ENCODE measurements at regions not wholly inside any gene's neighbourhood (a gene's known extent, or its start where the extent isn't known, plus 50 kb on each side); places are given as distances from the start of the nearest gene placed in this dataset.
"Not testable (repeated sequence)": the region's sequence is repeated elsewhere in the genome, so short reads cannot be mapped to it uniquely, and the experiment has no call there.

GRCh38 chr1:98119796-98120195 is 199.0 kb upstream of the DPYD start:
- Histone ChIP-seq H3K9ac (ENCODE audit: low read length in 3 of 3) (no peak overlapping the region), H3K27ac (ENCODE audit: low read depth in 2 of 2, low read length in 2 of 2) (no peak overlapping the region), H3K27me3 (ENCODE audit: control insufficient read depth, insufficient read depth, low read length) (no peaks in the 10 kb centered on the region), H3K4me1 (ENCODE audit: control insufficient read depth in 2 of 3, insufficient read depth in 2 of 3, low read depth in 1 of 3, low read length in 3 of 3) (no peaks in the 10 kb centered on the region), H3K4me3 (ENCODE audit: low read length in 3 of 3) (no peak overlapping the region), H3K36me3 (ENCODE audit: control insufficient read depth in 2 of 3, insufficient read depth in 3 of 3, low read length in 3 of 3) (no peaks in the 10 kb centered on the region), H3K9me3 (ENCODE audit: control insufficient read depth in 2 of 3, insufficient read depth in 1 of 3, low read length in 3 of 3) (no peaks in the 10 kb centered on the region)
- FAIRE-seq (no peak), DNase-seq (peak in 3 of 5 donors; percentile 20 to 56 (median 44))
- intact Hi-C loops (cut with DNase I), result no loop called here
- TF ChIP-seq CTCF (IDR thresholded peaks at IDR 0.05; ENCODE audit: borderline replicate concordance, extremely low read depth, insufficient read depth), result no peak

- TF ChIP-seq CTCF (IDR thresholded peaks at IDR 0.05; ENCODE audit: borderline replicate concordance, extremely low read depth, insufficient read depth), result no peak
- Histone ChIP-seq H3K4me1 (ENCODE audit: control insufficient read depth in 2 of 3, insufficient read depth in 2 of 3, low read depth in 1 of 3, low read length in 3 of 3) (no peaks in the 10 kb centered on the region), H3K36me3 (ENCODE audit: control insufficient read depth in 2 of 3, insufficient read depth in 3 of 3, low read length in 3 of 3) (no peaks in the 10 kb centered on the region), H3K4me3 (ENCODE audit: low read length in 3 of 3) (no peak overlapping the region), H3K27me3 (ENCODE audit: control insufficient read depth, insufficient read depth, low read length) (no peaks in the 10 kb centered on the region), H3K9ac (ENCODE audit: low read length in 3 of 3) (no peak overlapping the region), H3K27ac (ENCODE audit: low read depth in 2 of 2, low read length in 2 of 2) (no peak overlapping the region), H3K9me3 (ENCODE audit: control insufficient read depth in 2 of 3, insufficient read depth in 1 of 3, low read length in 3 of 3) (no peaks in the 10 kb centered on the region)
- DNase-seq (no peak), FAIRE-seq (no peak)
- intact Hi-C loops (cut with DNase I), result no loop called here
These were observed 193.0 kb upstream of the DPYD start for GRCh38 chr1:98113811-98114210.

- no peak overlapping the region for H3K27ac ChIP-seq (ENCODE audit: low read depth in 2 of 2, low read length in 2 of 2)
- no peak overlapping the region for H3K4me3 ChIP-seq (ENCODE audit: low read length in 3 of 3)
- no peak overlapping the region for H3K9ac ChIP-seq (ENCODE audit: low read length in 3 of 3)
- intact Hi-C loops (cut with DNase I), result no loop called here
- DNase-seq (no peak), FAIRE-seq (no peak)
- no peak for TF ChIP-seq CTCF (IDR thresholded peaks at IDR 0.05; ENCODE audit: borderline replicate concordance, extremely low read depth, insufficient read depth)
- H3K27me3 ChIP-seq (ENCODE audit: control insufficient read depth, insufficient read depth, low read length), result no peaks in the 10 kb centered on the region
- no peaks in the 10 kb centered on the region for H3K4me1 ChIP-seq (ENCODE audit: control insufficient read depth in 2 of 3, insufficient read depth in 2 of 3, low read depth in 1 of 3, low read length in 3 of 3)
- peaks cover 0 to 8% (median 2%) of the 10 kb centered on the region in 3 donors for H3K9me3 ChIP-seq (ENCODE audit: control insufficient read depth in 2 of 3, insufficient read depth in 1 of 3, low read length in 3 of 3)
- H3K36me3 ChIP-seq (ENCODE audit: control insufficient read depth in 2 of 3, insufficient read depth in 3 of 3, low read length in 3 of 3), result no peaks in the 10 kb centered on the region
These were observed 191.8 kb upstream of the DPYD start for GRCh38 chr1:98112626-98113025.

GRCh38 chr1:98110674-98111073 is 189.8 kb upstream of the DPYD start:
- FAIRE-seq, result no peak
- no peak overlapping the region for H3K4me3 ChIP-seq (ENCODE audit: low read length in 3 of 3)

GRCh38 chr1:98108378-98108777 is 187.5 kb upstream of the DPYD start:
- H3K27ac ChIP-seq (ENCODE audit: low read depth in 2 of 2, low read length in 2 of 2); DNase-seq; FAIRE-seq; H3K4me1 ChIP-seq (ENCODE audit: control insufficient read depth in 2 of 3, insufficient read depth in 2 of 3, low read depth in 1 of 3, low read length in 3 of 3); H3K36me3 ChIP-seq (ENCODE audit: control insufficient read depth in 2 of 3, insufficient read depth in 3 of 3, low read length in 3 of 3); H3K4me3 ChIP-seq (ENCODE audit: low read length in 3 of 3); H3K27me3 ChIP-seq (ENCODE audit: control insufficient read depth, insufficient read depth, low read length); intact Hi-C loops (cut with DNase I); H3K9ac ChIP-seq (ENCODE audit: low read length in 3 of 3): not testable (repeated sequence)
- H3K9me3 ChIP-seq (ENCODE audit: control insufficient read depth in 2 of 3, insufficient read depth in 1 of 3, low read length in 3 of 3), result peaks cover 0 to 16% (median 2%) of the 10 kb centered on the region in 3 donors

More at GRCh38 chr1:98110674-98111073, 189.8 kb upstream of the DPYD start:
- no peak for DNase-seq
- Histone ChIP-seq H3K4me1 (ENCODE audit: control insufficient read depth in 2 of 3, insufficient read depth in 2 of 3, low read depth in 1 of 3, low read length in 3 of 3) (no peaks in the 10 kb centered on the region), H3K9me3 (ENCODE audit: control insufficient read depth in 2 of 3, insufficient read depth in 1 of 3, low read length in 3 of 3) (peaks cover 0 to 16% (median 2%) of the 10 kb centered on the region in 3 donors), H3K27me3 (ENCODE audit: control insufficient read depth, insufficient read depth, low read length) (no peaks in the 10 kb centered on the region), H3K27ac (ENCODE audit: low read depth in 2 of 2, low read length in 2 of 2) (no peak overlapping the region), H3K36me3 (ENCODE audit: control insufficient read depth in 2 of 3, insufficient read depth in 3 of 3, low read length in 3 of 3) (no peaks in the 10 kb centered on the region), H3K9ac (ENCODE audit: low read length in 3 of 3) (no peak overlapping the region)
- TF ChIP-seq CTCF (IDR thresholded peaks at IDR 0.05; ENCODE audit: borderline replicate concordance, extremely low read depth, insufficient read depth), result no peak
- intact Hi-C loops (cut with DNase I), result no loop called here

Measured in kidney (tissue), 13 donors.